C4-2B (cell line): ENCODE measurements at regions not wholly inside any gene's neighbourhood (a gene's known extent, or its start where the extent isn't known, plus 50 kb on each side); places are given as distances from the start of the nearest gene placed in this dataset.

Experiments used
- CTCF ChIP-seq: fragments of 450-650 bp; conservative IDR thresholded peaks from 2 replicates; pipeline ENCODE4 v1.5.1; 2017; ENCODE audit warnings: mild to moderate bottlenecking
- ZFX ChIP-seq: fragments of 450-650 bp; IDR thresholded peaks from 2 replicates; pipeline ENCODE4 v1.6.1; 2017

GRCh38 chr14:61186341-61187195 is 94.6 kb downstream of the TMEM30B start:
- TF ChIP-seq CTCF, result no peak
- TF ChIP-seq ZFX, result no peak
